Esophagus muscularis mucosa (tissue), 4 donors: ENCODE measurements at regions not wholly inside any gene's neighbourhood (a gene's known extent, or its start where the extent isn't known, plus 50 kb on each side); places are given as distances from the start of the nearest gene placed in this dataset.

Source experiments
- DNase-seq: peaks from one replicate; pipeline ENCODE4 v3.0.0-alpha.2; 2017; ENCODE audit errors: extremely low spot score
- H3K27ac ChIP-seq, 4 donors: fragments of 200-600 bp; sonication (generic); replicated peaks in 1 of 4; 1 replicate in 3 of 4; 2 replicates in 1 of 4; pipeline ENCODE4 v1.5.1; 2016 to 2019; ENCODE audit warnings: mild to moderate bottlenecking in 1 of 4
- H3K27me3 ChIP-seq, 4 donors: fragments of 200-600 bp; sonication (generic); one replicate each; pipeline versions ENCODE4 v1.5.1 to v1.6.0; 2016 to 2019
- H3K36me3 ChIP-seq, 4 donors: fragments of 200-600 bp; sonication (generic); one replicate each; pipeline ENCODE4 v1.5.1; 2016 to 2019
- H3K4me1 ChIP-seq, 4 donors: fragments of 200-600 bp; sonication (generic); one replicate each; pipeline ENCODE4 v1.5.1; 2016 to 2019
- H3K4me3 ChIP-seq, 4 donors: fragments of 200-600 bp; sonication (generic); 1 replicate in 2 of 4; 2 replicates in 2 of 4; pipeline ENCODE4 v1.5.1; 2016 to 2019; ENCODE audit warnings: mild to moderate bottlenecking in 4 of 4, moderate library complexity in 1 of 4
- H3K9me3 ChIP-seq, 4 donors: fragments of 200-600 bp; sonication (generic); 1 replicate in 3 of 4; 2 replicates in 1 of 4; pipeline ENCODE4 v1.5.1; 2016 to 2019
- CTCF ChIP-seq, 3 experiments: fragments of 200-600 bp in 2 of 3; fragments of 450-650 bp in 1 of 3; sonication (generic) in 2 of 3; IDR thresholded peaks; one replicate each; pipeline ENCODE4 v1.5.1; 2017 to 2019; ENCODE audit warnings: antibody characterized with exemption in 3 of 3, mild to moderate bottlenecking in 2 of 3, moderate library complexity in 1 of 3
- EP300 ChIP-seq: sonication (generic); formaldehyde crosslinking; IDR thresholded peaks from one replicate; pipeline ENCODE4 v1.6.1; 2017; ENCODE audit warnings: antibody characterized with exemption
- POLR2A ChIP-seq: fragments of 450-650 bp; IDR thresholded peaks from one replicate; pipeline ENCODE4 v1.6.1; 2017; ENCODE audit warnings: antibody characterized with exemption, moderate library complexity, mild to moderate bottlenecking, low read depth
- POLR2AphosphoS5 ChIP-seq, 2 donors: sonication (generic); formaldehyde crosslinking; IDR thresholded peaks; one replicate each; pipeline ENCODE4 v1.6.1; 2017; ENCODE audit warnings: antibody characterized with exemption in 2 of 2
- WGBS: methylation state at CpG from one replicate; pipeline ENCODE4 v1.1.5; 2018; 5-methylcytosine and 5-hydroxymethylcytosine counted together
- intact Hi-C: fragments of 100-400 bp; cut with DNase I; formaldehyde crosslinking; loops from one replicate; pipeline ENCODE4 v1.15.1; 2023

- no peaks in the 10 kb centered on the region for H3K4me1 ChIP-seq
- intact Hi-C loops = no loop called here
- no peak overlapping the region for H3K27ac ChIP-seq
- no peak overlapping the region for H3K4me3 ChIP-seq
- H3K9me3 ChIP-seq = no peaks in the 10 kb centered on the region
- H3K36me3 ChIP-seq = no peaks in the 10 kb centered on the region
- 84% methylated on average over 10 of the region's 12 CpGs for WGBS
- H3K27me3 ChIP-seq = peaks cover 0 to 59% (median 0%) of the 10 kb centered on the region in 4 donors
- DNase-seq = no peak
- TF ChIP-seq POLR2AphosphoS5 (IDR thresholded peaks at IDR 0.05) (no peak), CTCF (IDR thresholded peaks at IDR 0.05) (no peak), EP300 (no peak), POLR2A (no peak)
Measured at GRCh38 chr17:72574675-72575510, 454.1 kb downstream of the SOX9 start.

DNA sequence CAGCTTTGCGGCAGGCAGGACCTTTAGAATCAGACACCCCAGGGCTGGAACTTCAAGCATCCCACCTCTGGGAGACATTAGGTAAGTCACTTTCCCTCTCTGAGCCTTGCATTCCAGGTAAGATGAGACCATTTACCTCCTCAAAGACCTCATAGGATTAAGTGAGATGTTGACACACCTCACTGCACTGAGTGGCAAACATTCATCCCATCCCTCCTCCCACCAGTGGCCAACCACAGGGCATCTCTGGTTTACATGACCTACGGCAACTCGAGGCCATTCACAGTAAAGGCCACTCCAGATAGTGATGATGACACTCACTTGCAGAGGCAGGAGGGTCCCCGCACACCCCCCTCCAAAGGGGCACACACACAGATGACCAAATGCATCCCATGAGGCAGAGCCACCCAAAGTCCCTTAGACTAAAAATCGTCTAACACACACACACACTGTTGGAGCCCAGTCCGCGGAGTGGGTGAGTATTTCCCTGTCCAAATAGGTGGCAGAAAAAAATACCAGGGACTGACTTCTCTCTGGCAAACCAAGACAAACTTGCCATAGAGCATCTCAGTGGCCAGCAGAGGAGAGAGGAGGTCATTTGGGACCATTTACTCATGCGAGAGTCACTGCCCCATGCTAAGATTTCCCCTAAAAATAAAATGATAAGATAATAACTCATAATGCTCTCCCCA is 454.9 kb downstream of the SOX9 start:
- 75% methylated on average over 8 of the region's 8 CpGs for WGBS
- Histone ChIP-seq H3K27ac (no peak overlapping the region), H3K4me3 (no peak overlapping the region), H3K9me3 (no peaks in the 10 kb centered on the region), H3K36me3 (no peaks in the 10 kb centered on the region), H3K4me1 (no peaks in the 10 kb centered on the region), H3K27me3 (peaks cover 0 to 52% (median 0%) of the 10 kb centered on the region in 4 donors)
- TF ChIP-seq POLR2AphosphoS5 (IDR thresholded peaks at IDR 0.05) = no peak
- TF ChIP-seq EP300 = no peak
- no peak for TF ChIP-seq POLR2A
- no peak for TF ChIP-seq CTCF (IDR thresholded peaks at IDR 0.05)
- intact Hi-C loops = no loop called here
- DNase-seq = no peak

GRCh38 chr17:72576289-72576759 is 455.5 kb downstream of the SOX9 start:
- 41% methylated on average over 7 of the region's 7 CpGs for WGBS
- DNase-seq = no peak
- H3K9me3 ChIP-seq = no peaks in the 10 kb centered on the region
- no peaks in the 10 kb centered on the region for H3K36me3 ChIP-seq
- no peak overlapping the region for H3K4me3 ChIP-seq
- TF ChIP-seq EP300 (no peak), POLR2A (no peak), POLR2AphosphoS5 (IDR thresholded peaks at IDR 0.05) (no peak), CTCF (IDR thresholded peaks at IDR 0.05) (no peak)
- H3K27me3 ChIP-seq = peaks cover 0 to 46% (median 0%) of the 10 kb centered on the region in 4 donors
- no peak overlapping the region for H3K27ac ChIP-seq
- no peaks in the 10 kb centered on the region for H3K4me1 ChIP-seq
- intact Hi-C loops = no loop called here

DNA sequence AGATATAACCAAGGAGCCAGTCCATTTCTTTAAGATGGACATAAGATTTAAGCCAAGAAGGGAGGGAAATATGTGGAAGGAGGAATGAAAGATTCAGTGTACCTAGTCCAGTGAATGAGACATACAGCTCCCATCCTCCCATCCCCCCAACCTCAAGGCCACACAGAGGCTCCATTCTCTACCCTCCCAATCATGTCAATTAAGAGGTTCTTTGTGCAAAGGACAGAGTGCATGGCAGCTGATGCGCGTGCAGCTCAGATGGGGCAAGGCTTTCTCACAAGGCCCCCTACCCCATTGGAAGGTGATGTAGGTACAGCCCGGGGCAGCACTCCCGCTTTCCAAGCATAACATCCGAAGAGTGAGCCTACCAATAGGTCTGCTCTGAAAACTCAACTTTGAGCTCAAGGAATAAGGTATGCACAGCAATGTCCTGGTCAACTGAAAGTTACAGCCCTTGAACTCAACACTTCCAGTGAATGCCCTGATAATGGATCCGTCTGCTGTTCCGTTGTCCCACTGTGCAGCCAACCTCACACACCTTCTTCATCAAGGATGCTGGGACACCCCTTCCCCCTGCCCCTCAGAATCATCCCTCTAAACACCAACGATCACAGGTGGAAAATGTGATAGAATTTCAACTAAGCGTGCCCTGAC is 458.1 kb downstream of the SOX9 start:
- intact Hi-C loops = no loop called here
- H3K9me3 ChIP-seq = no peaks in the 10 kb centered on the region
- H3K36me3 ChIP-seq = no peaks in the 10 kb centered on the region
- WGBS = 93% methylated on average over 8 of the region's 9 CpGs
- no peak for TF ChIP-seq POLR2A
- no peak for TF ChIP-seq CTCF (IDR thresholded peaks at IDR 0.05)
- no peak for TF ChIP-seq EP300
- TF ChIP-seq POLR2AphosphoS5 (IDR thresholded peaks at IDR 0.05) = no peak
- DNase-seq = no peak
- no peak overlapping the region for H3K27ac ChIP-seq
- H3K4me1 ChIP-seq = no peaks in the 10 kb centered on the region
- peaks cover 0 to 25% (median 0%) of the 10 kb centered on the region in 4 donors for H3K27me3 ChIP-seq
- H3K4me3 ChIP-seq = no peak overlapping the region
